ENCODE measurements at regions not wholly inside any gene's neighbourhood (a gene's known extent, or its start where the extent isn't known, plus 50 kb on each side); places are given as distances from the start of the nearest gene placed in this dataset.

DNA sequence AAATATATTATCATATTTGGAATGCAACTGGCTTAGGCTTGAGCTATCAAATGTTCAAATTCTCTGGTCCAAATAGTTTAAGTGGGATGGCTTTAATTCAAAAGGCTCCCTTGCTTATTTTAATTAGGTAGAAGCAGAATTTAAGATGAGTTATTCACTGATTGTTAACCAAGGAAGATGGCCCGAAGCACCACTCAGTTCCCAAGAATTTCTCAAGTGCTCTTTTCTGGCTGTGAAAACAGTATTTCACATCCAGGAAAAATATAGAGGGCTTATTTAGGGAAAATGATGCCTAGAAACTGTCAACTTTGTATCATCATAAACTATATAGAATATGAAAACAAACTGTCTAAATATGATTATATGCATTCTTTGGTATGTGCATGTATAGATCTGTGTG is 246.5 kb upstream of the SFRP2 start:
- ChIA-PET POLR2A (no interaction called here), CTCF (no interaction called here), RAD21 (ENCODE audit: unreplicated experiment) (no interaction called here), SMC1A (ENCODE audit: uncharacterized antibody, unreplicated experiment) (no interaction called here)
- H3K9ac ChIP-seq (ENCODE audit: control insufficient read depth, insufficient read depth, low read length), result no peak overlapping the region
- no TSS peak for BruUV-seq (replicated peaks)
- no peak overlapping the region for H2AFZ ChIP-seq (ENCODE audit: control insufficient read depth, low read depth, low read length)
- ATAC-seq, result no peak
- no peaks in the 10 kb centered on the region for H3K4me1 ChIP-seq (ENCODE audit: control insufficient read depth, insufficient read depth, low read length)
- DNase-seq (ENCODE audit: low read depth, low spot score), result no peak
- no peak overlapping the region for H3K4me2 ChIP-seq (ENCODE audit: control insufficient read depth, insufficient read depth)
- no peak for FAIRE-seq
- no peaks in the 10 kb centered on the region for H3K79me2 ChIP-seq (ENCODE audit: control insufficient read depth, insufficient read depth, low read length)
- intact Hi-C loops (cut with micrococcal nuclease; ENCODE audit: unreplicated experiment), result no loop called here
- 0% methylated on average over 1 of the region's 1 CpG for WGBS (ENCODE audit: insufficient coverage, insufficient replicate concordance, low lambda C conversion rate, missing lambda C conversion rate)
- no peaks in the 10 kb centered on the region for H4K20me1 ChIP-seq (ENCODE audit: control insufficient read depth, insufficient read depth)
- H3K27me3 ChIP-seq (replicated peaks in 1 of 2; ENCODE audit: control insufficient read depth in 2 of 2, insufficient read depth in 2 of 2, low read length in 1 of 2), result no peaks in the 10 kb centered on the region; a peak in 1 of 4 replicates
- no peak overlapping the region for H3K27ac ChIP-seq (ENCODE audit: control insufficient read depth, insufficient read depth)
- H3K9me3 ChIP-seq (replicated peaks; ENCODE audit: control insufficient read depth, insufficient read depth, low read length), result no peaks in the 10 kb centered on the region
- H3K4me3 ChIP-seq, result no peak overlapping the region
- TF ChIP-seq ATF7 (IDR thresholded peaks at IDR 0.05; ENCODE audit: low read depth) (no peak), MYC (IDR thresholded peaks at IDR 0.05; ENCODE audit: insufficient read depth, insufficient read length, insufficient replicate concordance, low read length, severe bottlenecking) (no peak), SMAD5 (IDR thresholded peaks at IDR 0.05; ENCODE audit: low read depth) (no peak), ZSCAN29 (IDR thresholded peaks at IDR 0.05) (no peak), WRNIP1 (IDR thresholded peaks at IDR 0.05; ENCODE audit: borderline replicate concordance, low read depth, low read length) (no peak), CHD4 (IDR thresholded peaks at IDR 0.05) (no peak)
- TF ChIP-seq, protein P1, sequence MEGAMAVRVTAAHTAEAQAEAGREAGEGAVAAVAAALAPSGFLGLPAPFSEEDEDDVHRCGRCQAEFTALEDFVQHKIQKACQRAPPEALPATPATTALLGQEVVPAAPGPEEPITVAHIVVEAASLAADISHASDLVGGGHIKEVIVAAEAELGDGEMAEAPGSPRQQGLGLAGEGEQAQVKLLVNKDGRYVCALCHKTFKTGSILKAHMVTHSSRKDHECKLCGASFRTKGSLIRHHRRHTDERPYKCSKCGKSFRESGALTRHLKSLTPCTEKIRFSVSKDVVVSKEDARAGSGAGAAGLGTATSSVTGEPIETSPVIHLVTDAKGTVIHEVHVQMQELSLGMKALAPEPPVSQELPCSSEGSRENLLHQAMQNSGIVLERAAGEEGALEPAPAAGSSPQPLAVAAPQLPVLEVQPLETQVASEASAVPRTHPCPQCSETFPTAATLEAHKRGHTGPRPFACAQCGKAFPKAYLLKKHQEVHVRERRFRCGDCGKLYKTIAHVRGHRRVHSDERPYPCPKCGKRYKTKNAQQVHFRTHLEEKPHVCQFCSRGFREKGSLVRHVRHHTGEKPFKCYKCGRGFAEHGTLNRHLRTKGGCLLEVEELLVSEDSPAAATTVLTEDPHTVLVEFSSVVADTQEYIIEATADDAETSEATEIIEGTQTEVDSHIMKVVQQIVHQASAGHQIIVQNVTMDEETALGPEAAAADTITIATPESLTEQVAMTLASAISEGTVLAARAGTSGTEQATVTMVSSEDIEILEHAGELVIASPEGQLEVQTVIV (IDR thresholded peaks at IDR 0.05; ENCODE audit: borderline replicate concordance, partially characterized antibody), result no peak
- no peaks in the 10 kb centered on the region for H3K36me3 ChIP-seq (ENCODE audit: control insufficient read depth in 2 of 2, insufficient read depth in 2 of 2, low read length in 1 of 2)
- in situ Hi-C loops (cut with MboI), result no loop called here
